Subcutaneous abdominal adipose tissue (tissue), 5 donors: ENCODE measurements at regions not wholly inside any gene's neighbourhood (a gene's known extent, or its start where the extent isn't known, plus 50 kb on each side); places are given as distances from the start of the nearest gene placed in this dataset.

ENCODE experiments used
- H3K27ac ChIP-seq: one replicate; pipeline ENCODE4 v1.7.0; 2013; ENCODE audit warnings: low read depth, mild to moderate bottlenecking, inconsistent platforms, low read length, moderate library complexity
- H3K27me3 ChIP-seq, 5 donors: one replicate each; pipeline ENCODE4 v1.7.0; 2013; ENCODE audit warnings: low read length in 5 of 5, inconsistent platforms in 1 of 5; ENCODE audit not compliant: control insufficient read depth in 5 of 5, insufficient read depth in 4 of 5
- H3K36me3 ChIP-seq, 5 donors: one replicate each; pipeline ENCODE4 v1.7.0; 2013; ENCODE audit warnings: low read length in 5 of 5; ENCODE audit not compliant: control insufficient read depth in 5 of 5, insufficient read depth in 5 of 5
- H3K4me1 ChIP-seq, 5 donors: one replicate each; pipeline ENCODE4 v1.7.0; 2013; ENCODE audit warnings: low read length in 5 of 5, mild to moderate bottlenecking in 3 of 5, moderate library complexity in 1 of 5; ENCODE audit not compliant: control insufficient read depth in 5 of 5, insufficient read depth in 5 of 5
- H3K4me3 ChIP-seq, 5 donors: one replicate each; pipeline ENCODE4 v1.7.0; 2013; ENCODE audit warnings: low read length in 5 of 5, low read depth in 1 of 5
- H3K9ac ChIP-seq, 5 donors: one replicate each; pipeline ENCODE4 v1.7.0; 2013; ENCODE audit warnings: low read length in 5 of 5, mild to moderate bottlenecking in 4 of 5, moderate library complexity in 3 of 5
- H3K9me3 ChIP-seq, 5 donors: one replicate each; pipeline ENCODE4 v1.7.0; 2013; ENCODE audit warnings: low read length in 5 of 5; ENCODE audit not compliant: control insufficient read depth in 5 of 5
- donor health status: healthy.
- donor health status: healthy.
- donor health status: healthy.
- donor health status: healthy.
- donor health status: healthy.

- no peak overlapping the region for H3K27ac ChIP-seq
- H3K9me3 ChIP-seq, result no peaks in the 10 kb centered on the region
- H3K4me1 ChIP-seq, result no peaks in the 10 kb centered on the region
- H3K4me3 ChIP-seq, result no peak overlapping the region
- no peak overlapping the region for H3K9ac ChIP-seq
- H3K27me3 ChIP-seq, result no peaks in the 10 kb centered on the region
- no peaks in the 10 kb centered on the region for H3K36me3 ChIP-seq
Measured at GRCh38 chr11:95524314-95525036, 265.1 kb downstream of the FAM76B start.

- Histone ChIP-seq H3K27ac (no peak overlapping the region), H3K36me3 (no peaks in the 10 kb centered on the region), H3K4me3 (no peak overlapping the region), H3K27me3 (no peaks in the 10 kb centered on the region), H3K9ac (no peak overlapping the region), H3K9me3 (no peaks in the 10 kb centered on the region), H3K4me1 (peaks cover 0 to 12% (median 8%) of the 10 kb centered on the region in 5 donors)
Measured at GRCh38 chr11:95522874-95523273, 266.7 kb downstream of the FAM76B start.

GRCh38 chr11:95521862-95522261, 267.7 kb downstream of the FAM76B start:
- H3K36me3 ChIP-seq, result no peaks in the 10 kb centered on the region
- no peak overlapping the region for H3K27ac ChIP-seq
- no peaks in the 10 kb centered on the region for H3K27me3 ChIP-seq
- H3K9ac ChIP-seq, result no peak overlapping the region
- H3K4me3 ChIP-seq, result no peak overlapping the region
- peaks cover 0 to 12% (median 8%) of the 10 kb centered on the region in 5 donors for H3K4me1 ChIP-seq
- H3K9me3 ChIP-seq, result no peaks in the 10 kb centered on the region

DNA sequence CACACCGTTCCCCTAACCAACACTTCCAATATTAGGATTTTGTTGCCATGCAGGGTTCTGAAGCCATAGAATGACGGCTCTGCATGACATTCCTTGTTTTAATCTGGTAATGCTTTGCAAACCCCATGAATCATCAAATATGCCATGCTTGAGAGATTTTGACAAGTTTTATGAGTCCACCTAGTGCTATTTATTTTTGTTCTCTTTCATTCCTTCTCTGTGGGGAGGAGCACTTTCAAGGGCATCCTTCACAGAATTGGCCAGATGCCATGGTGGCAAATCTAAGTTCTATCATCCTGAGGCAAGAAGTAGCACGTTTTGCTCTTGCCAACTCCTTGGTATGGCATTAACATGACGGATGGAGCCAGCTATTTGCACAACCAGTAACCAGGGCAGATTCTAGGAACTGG, 268.4 kb downstream of the FAM76B start:
- H3K27me3 ChIP-seq, result no peaks in the 10 kb centered on the region
- no peak overlapping the region for H3K4me3 ChIP-seq
- H3K9me3 ChIP-seq, result no peaks in the 10 kb centered on the region
- H3K36me3 ChIP-seq, result no peaks in the 10 kb centered on the region
- H3K4me1 ChIP-seq, result peaks cover 0 to 12% (median 8%) of the 10 kb centered on the region in 5 donors
- H3K27ac ChIP-seq, result no peak overlapping the region
- no peak overlapping the region for H3K9ac ChIP-seq

GRCh38 chr11:95520369-95521132, 269.0 kb downstream of the FAM76B start:
- Histone ChIP-seq H3K27ac (no peak overlapping the region), H3K4me1 (peaks cover 0 to 12% (median 8%) of the 10 kb centered on the region in 5 donors), H3K9ac (no peak overlapping the region), H3K27me3 (no peaks in the 10 kb centered on the region), H3K36me3 (no peaks in the 10 kb centered on the region), H3K4me3 (no peak overlapping the region), H3K9me3 (no peaks in the 10 kb centered on the region)

DNA sequence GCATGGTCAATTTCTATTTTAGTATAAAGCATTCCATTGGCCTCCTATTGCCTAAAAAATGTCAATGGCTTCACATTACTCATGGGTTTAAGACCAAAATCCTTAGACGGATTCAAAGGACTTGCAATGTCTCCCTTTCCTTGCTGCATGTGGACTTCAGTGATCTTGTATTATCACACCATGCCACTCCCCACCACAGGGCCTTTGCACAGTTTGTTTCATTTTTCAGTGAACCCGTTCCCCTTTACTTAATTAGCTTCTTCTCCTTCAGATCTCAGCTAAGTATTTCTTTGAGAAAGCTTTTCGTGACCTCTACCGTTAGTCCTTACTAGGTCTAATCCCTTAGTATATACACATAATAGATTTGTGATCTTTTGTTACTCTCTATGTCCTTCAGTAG, 269.7 kb downstream of the FAM76B start:
- Histone ChIP-seq H3K36me3 (no peaks in the 10 kb centered on the region), H3K9ac (no peak overlapping the region), H3K4me1 (peaks cover 0 to 12% (median 8%) of the 10 kb centered on the region in 5 donors), H3K9me3 (no peaks in the 10 kb centered on the region), H3K27ac (no peak overlapping the region), H3K4me3 (no peak overlapping the region), H3K27me3 (no peaks in the 10 kb centered on the region)

- H3K4me3 ChIP-seq, result no peak overlapping the region
- no peaks in the 10 kb centered on the region for H3K9me3 ChIP-seq
- no peak overlapping the region for H3K27ac ChIP-seq
- no peaks in the 10 kb centered on the region for H3K27me3 ChIP-seq
- H3K4me1 ChIP-seq, result peaks cover 0 to 15% (median 11%) of the 10 kb centered on the region in 5 donors
- H3K9ac ChIP-seq, result no peak overlapping the region
- H3K36me3 ChIP-seq, result no peaks in the 10 kb centered on the region
Measured at GRCh38 chr11:95517453-95517852, 272.1 kb downstream of the FAM76B start.

- Histone ChIP-seq H3K4me3 (no peak overlapping the region), H3K36me3 (no peaks in the 10 kb centered on the region), H3K4me1 (peaks cover 0 to 18% (median 14%) of the 10 kb centered on the region in 5 donors), H3K9me3 (no peaks in the 10 kb centered on the region), H3K27me3 (no peaks in the 10 kb centered on the region), H3K9ac (no peak overlapping the region), H3K27ac (no peak overlapping the region)
Measured at GRCh38 chr11:95516786-95517185, 272.8 kb downstream of the FAM76B start.

GRCh38 chr11:95516175-95516574, 273.4 kb downstream of the FAM76B start:
- H3K36me3 ChIP-seq, result no peaks in the 10 kb centered on the region
- no peaks in the 10 kb centered on the region for H3K27me3 ChIP-seq
- peaks cover 0 to 18% (median 14%) of the 10 kb centered on the region in 5 donors for H3K4me1 ChIP-seq
- no peaks in the 10 kb centered on the region for H3K9me3 ChIP-seq
- H3K9ac ChIP-seq, result no peak overlapping the region
- no peak overlapping the region for H3K27ac ChIP-seq
- no peak overlapping the region for H3K4me3 ChIP-seq

- Histone ChIP-seq H3K4me1 (peaks cover 0 to 18% (median 14%) of the 10 kb centered on the region in 5 donors), H3K9ac (no peak overlapping the region), H3K9me3 (no peaks in the 10 kb centered on the region), H3K4me3 (no peak overlapping the region), H3K36me3 (no peaks in the 10 kb centered on the region), H3K27ac (no peak overlapping the region), H3K27me3 (no peaks in the 10 kb centered on the region)
Measured at GRCh38 chr11:95515371-95515770, 274.2 kb downstream of the FAM76B start.
